ENCODE measurements at regions not wholly inside any gene's neighbourhood (a gene's known extent, or its start where the extent isn't known, plus 50 kb on each side); places are given as distances from the start of the nearest gene placed in this dataset.
"Not testable (repeated sequence)": the region's sequence is repeated elsewhere in the genome, so short reads cannot be mapped to it uniquely, and the experiment has no call there.

DNA sequence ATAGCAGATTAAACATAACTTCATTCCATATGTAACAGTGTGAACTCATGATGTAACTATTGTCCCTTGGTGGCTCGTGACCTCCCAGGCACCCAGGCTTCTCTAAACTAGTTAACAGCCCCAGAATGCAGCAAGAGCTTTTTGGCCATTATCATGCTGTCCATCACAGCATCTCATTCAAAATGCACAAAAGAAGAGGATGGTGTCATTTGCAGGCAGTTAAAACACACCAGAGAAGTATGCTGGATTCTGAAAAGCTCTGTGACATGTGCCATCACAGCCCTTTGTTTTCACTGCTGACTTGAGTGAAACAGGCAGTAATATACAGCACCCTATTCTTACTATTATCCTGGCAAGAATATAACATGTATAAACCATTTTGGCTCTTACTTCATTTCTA, 117.6 kb upstream of the CHMP2B start:
- H3K27ac Mint-ChIP-seq = no peak overlapping the region
- H3K4me1 Mint-ChIP-seq (ENCODE audit: unreplicated experiment) = no peaks in the 10 kb centered on the region
- no peaks in the 10 kb centered on the region for H3K36me3 Mint-ChIP-seq
- H3K27me3 Mint-ChIP-seq = no peaks in the 10 kb centered on the region
- TF ChIP-seq, protein P1, sequence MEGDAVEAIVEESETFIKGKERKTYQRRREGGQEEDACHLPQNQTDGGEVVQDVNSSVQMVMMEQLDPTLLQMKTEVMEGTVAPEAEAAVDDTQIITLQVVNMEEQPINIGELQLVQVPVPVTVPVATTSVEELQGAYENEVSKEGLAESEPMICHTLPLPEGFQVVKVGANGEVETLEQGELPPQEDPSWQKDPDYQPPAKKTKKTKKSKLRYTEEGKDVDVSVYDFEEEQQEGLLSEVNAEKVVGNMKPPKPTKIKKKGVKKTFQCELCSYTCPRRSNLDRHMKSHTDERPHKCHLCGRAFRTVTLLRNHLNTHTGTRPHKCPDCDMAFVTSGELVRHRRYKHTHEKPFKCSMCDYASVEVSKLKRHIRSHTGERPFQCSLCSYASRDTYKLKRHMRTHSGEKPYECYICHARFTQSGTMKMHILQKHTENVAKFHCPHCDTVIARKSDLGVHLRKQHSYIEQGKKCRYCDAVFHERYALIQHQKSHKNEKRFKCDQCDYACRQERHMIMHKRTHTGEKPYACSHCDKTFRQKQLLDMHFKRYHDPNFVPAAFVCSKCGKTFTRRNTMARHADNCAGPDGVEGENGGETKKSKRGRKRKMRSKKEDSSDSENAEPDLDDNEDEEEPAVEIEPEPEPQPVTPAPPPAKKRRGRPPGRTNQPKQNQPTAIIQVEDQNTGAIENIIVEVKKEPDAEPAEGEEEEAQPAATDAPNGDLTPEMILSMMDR (conservative IDR thresholded peaks at IDR 0.05) = no peak
- no peaks in the 10 kb centered on the region for H3K9me3 Mint-ChIP-seq
- no peak overlapping the region for H3K4me3 Mint-ChIP-seq
- no peak for DNase-seq (ENCODE audit: extremely low spot score, unreplicated experiment)

GRCh38 chr3:87101861-87102625, 111.1 kb upstream of the VGLL3 start:
- no peak overlapping the region for H3K27ac Mint-ChIP-seq
- no peak for DNase-seq (ENCODE audit: extremely low spot score, unreplicated experiment)
- H3K4me1 Mint-ChIP-seq (ENCODE audit: unreplicated experiment) = no peaks in the 10 kb centered on the region

DNA sequence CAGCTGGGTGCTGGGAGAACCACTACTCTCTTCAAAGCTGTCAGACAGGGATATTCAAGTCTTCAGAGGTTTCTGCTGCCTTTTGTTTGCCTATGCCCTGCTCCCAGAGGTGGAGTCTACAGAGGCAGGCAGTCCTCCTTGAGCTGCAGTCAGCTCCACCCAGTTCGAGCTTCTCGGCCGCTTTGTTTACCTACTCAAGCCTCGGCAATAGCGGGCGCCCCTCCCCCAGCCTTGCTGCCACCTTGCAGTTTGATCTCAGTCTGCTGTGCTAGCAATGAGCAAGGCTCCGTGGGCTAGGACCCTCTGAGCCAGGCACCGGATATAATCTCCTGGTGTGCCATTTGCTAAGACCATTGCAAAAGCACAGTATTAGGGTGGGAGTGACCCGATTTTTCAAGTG, 106.8 kb upstream of the VGLL3 start:
- not testable (repeated sequence) for DNase-seq (ENCODE audit: extremely low spot score, unreplicated experiment); H3K9me3 Mint-ChIP-seq; H3K36me3 Mint-ChIP-seq; H3K27me3 Mint-ChIP-seq; H3K4me3 Mint-ChIP-seq; H3K27ac Mint-ChIP-seq; H3K4me1 Mint-ChIP-seq (ENCODE audit: unreplicated experiment)

More at GRCh38 chr3:87101861-87102625, 111.1 kb upstream of the VGLL3 start:
- Mint-ChIP-seq H3K4me3 (no peak overlapping the region), H3K9me3 (no peaks in the 10 kb centered on the region), H3K27me3 (no peaks in the 10 kb centered on the region), H3K36me3 (no peaks in the 10 kb centered on the region)
- TF ChIP-seq, protein P1 (conservative IDR thresholded peaks at IDR 0.05) = no peak

DNA sequence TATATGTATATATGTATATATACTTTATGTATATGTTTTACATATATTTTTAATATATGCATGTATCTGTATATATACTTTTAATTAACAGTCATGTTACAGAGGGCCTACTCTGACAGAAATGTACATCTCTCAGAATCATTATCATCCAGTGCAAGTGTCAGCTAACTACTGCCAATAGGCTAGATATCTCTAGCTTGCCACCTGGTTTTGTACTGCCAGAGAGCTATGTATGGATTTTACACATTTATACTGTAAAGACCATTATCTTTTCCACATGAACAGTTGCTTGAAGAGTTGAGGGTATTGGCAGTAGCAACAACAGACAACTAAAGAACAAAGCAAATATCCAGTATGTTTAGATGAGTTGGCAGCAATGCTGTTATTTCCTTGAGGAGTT, 99.7 kb upstream of the VGLL3 start:
- Mint-ChIP-seq H3K27me3 (no peaks in the 10 kb centered on the region), H3K27ac (no peak overlapping the region), H3K4me1 (ENCODE audit: unreplicated experiment) (no peaks in the 10 kb centered on the region), H3K4me3 (no peak overlapping the region), H3K36me3 (no peaks in the 10 kb centered on the region), H3K9me3 (no peaks in the 10 kb centered on the region)
- TF ChIP-seq, protein P1 (conservative IDR thresholded peaks at IDR 0.05) = no peak
- DNase-seq (ENCODE audit: extremely low spot score, unreplicated experiment) = no peak

GRCh38 chr3:87088993-87089841, 98.3 kb upstream of the VGLL3 start:
- H3K4me1 Mint-ChIP-seq (ENCODE audit: unreplicated experiment) = no peaks in the 10 kb centered on the region
- H3K27me3 Mint-ChIP-seq = no peaks in the 10 kb centered on the region
- no peak for DNase-seq (ENCODE audit: extremely low spot score, unreplicated experiment)
- no peak overlapping the region for H3K27ac Mint-ChIP-seq
- TF ChIP-seq, protein P1 (conservative IDR thresholded peaks at IDR 0.05) = no peak
- H3K9me3 Mint-ChIP-seq = no peaks in the 10 kb centered on the region
- peak overlapping the region; percentile 55 for H3K4me3 Mint-ChIP-seq
- H3K36me3 Mint-ChIP-seq = no peaks in the 10 kb centered on the region

DNA sequence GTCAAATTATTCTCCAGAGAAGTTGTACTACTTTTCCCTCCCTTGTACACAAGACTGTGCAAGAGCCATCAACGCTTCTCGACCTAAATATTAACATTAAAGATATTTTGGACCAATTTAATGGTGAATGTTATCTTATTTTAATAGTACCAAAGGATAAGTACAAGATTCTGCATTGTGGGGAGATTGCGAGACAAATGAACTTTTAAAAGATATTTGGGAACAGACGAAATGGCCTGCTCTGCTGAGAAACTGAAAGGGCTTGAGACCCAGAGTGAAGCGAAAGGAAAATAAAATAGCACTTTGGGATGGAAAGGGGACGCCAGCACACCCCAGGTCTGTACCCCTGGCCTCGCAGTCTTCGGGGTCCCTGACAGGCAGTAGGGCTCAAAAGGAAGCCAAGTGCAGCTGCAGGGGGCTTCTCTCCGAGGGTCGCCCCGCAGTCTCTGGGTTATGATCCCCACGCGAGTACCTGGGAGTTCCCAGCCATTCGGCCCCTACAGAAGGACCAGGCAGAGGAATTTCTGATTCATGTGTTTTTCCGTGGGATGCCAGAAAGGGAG, 97.6 kb upstream of the VGLL3 start:
- H3K27ac Mint-ChIP-seq = no peak overlapping the region
- H3K4me1 Mint-ChIP-seq (ENCODE audit: unreplicated experiment) = no peaks in the 10 kb centered on the region
- no peak for DNase-seq (ENCODE audit: extremely low spot score, unreplicated experiment)
- H3K36me3 Mint-ChIP-seq = no peaks in the 10 kb centered on the region
- H3K4me3 Mint-ChIP-seq = peak overlapping the region; percentile 55
- H3K27me3 Mint-ChIP-seq = no peaks in the 10 kb centered on the region
- TF ChIP-seq, protein P1 (conservative IDR thresholded peaks at IDR 0.05) = no peak
- H3K9me3 Mint-ChIP-seq = no peaks in the 10 kb centered on the region
